ENCODE measurements at regions not wholly inside any gene's neighbourhood (a gene's known extent, or its start where the extent isn't known, plus 50 kb on each side); places are given as distances from the start of the nearest gene placed in this dataset.
"Not testable (repeated sequence)": the region's sequence is repeated elsewhere in the genome, so short reads cannot be mapped to it uniquely, and the experiment has no call there.

GRCh38 chr13:103625194-103625593, 559.0 kb upstream of the SLC10A2 start:
- no peak for DNase-seq

- no peak for DNase-seq
Observed at GRCh38 chr13:103618151-103618550, 551.9 kb upstream of the SLC10A2 start.

GRCh38 chr13:103615771-103616170, 549.6 kb upstream of the SLC10A2 start:
- DNase-seq, result no peak

- DNase-seq, result no peak
Observed at GRCh38 chr13:103614761-103615160, 548.5 kb upstream of the SLC10A2 start.

GRCh38 chr13:103607995-103608394, 541.8 kb upstream of the SLC10A2 start:
- no peak for DNase-seq

GRCh38 chr13:103605546-103606326, 539.5 kb upstream of the SLC10A2 start:
- no peak for DNase-seq

GRCh38 chr13:103599870-103600269, 533.7 kb upstream of the SLC10A2 start:
- DNase-seq, result not testable (repeated sequence)

GRCh38 chr13:103598671-103599070, 532.5 kb upstream of the SLC10A2 start:
- DNase-seq, result no peak

- no peak for DNase-seq
Observed at GRCh38 chr13:103573446-103573845, 507.2 kb upstream of the SLC10A2 start.

- no peak for DNase-seq
Observed at GRCh38 chr13:103568314-103568713, 502.1 kb upstream of the SLC10A2 start.

GRCh38 chr13:103557878-103558277, 491.7 kb upstream of the SLC10A2 start:
- no peak for DNase-seq

GRCh38 chr13:103556681-103557080, 490.5 kb upstream of the SLC10A2 start:
- no peak for DNase-seq

- no peak for DNase-seq
Observed at GRCh38 chr13:103547914-103548313, 481.7 kb upstream of the SLC10A2 start.

- no peak for DNase-seq
Observed at GRCh38 chr13:103546271-103546670, 480.1 kb upstream of the SLC10A2 start.

- DNase-seq, result no peak
Observed at GRCh38 chr13:103542648-103543047, 476.4 kb upstream of the SLC10A2 start.

GRCh38 chr13:103540382-103540765, 474.2 kb upstream of the SLC10A2 start:
- no peak for DNase-seq

- no peak for DNase-seq
Observed at GRCh38 chr13:103539721-103540381, 473.6 kb upstream of the SLC10A2 start.

- no peak for DNase-seq
Observed at GRCh38 chr13:103539265-103539664, 473.0 kb upstream of the SLC10A2 start.

GRCh38 chr13:103537616-103538015, 471.4 kb upstream of the SLC10A2 start:
- DNase-seq, result no peak

- DNase-seq, result no peak
Observed at GRCh38 chr13:103531278-103531677, 465.1 kb upstream of the SLC10A2 start.

- DNase-seq, result no peak
Observed at GRCh38 chr13:103528437-103528836, 462.2 kb upstream of the SLC10A2 start.

- DNase-seq, result no peak
Observed at GRCh38 chr13:103525530-103525929, 459.3 kb upstream of the SLC10A2 start.

- no peak for DNase-seq
Observed at GRCh38 chr13:103523858-103524257, 457.6 kb upstream of the SLC10A2 start.

GRCh38 chr13:103521532-103521931, 455.3 kb upstream of the SLC10A2 start:
- DNase-seq, result no peak

GRCh38 chr13:103517768-103518102, 451.5 kb upstream of the SLC10A2 start:
- no peak for DNase-seq

All from EL (cell line).